ENCODE measurements at regions not wholly inside any gene's neighbourhood (a gene's known extent, or its start where the extent isn't known, plus 50 kb on each side); places are given as distances from the start of the nearest gene placed in this dataset.

- DNase-seq (no peak), ATAC-seq (no peak)
- ChIA-PET POLR2A (no interaction called here), CTCF (no interaction called here)
- no peaks in the 10 kb centered on the region for H3K9me3 Mint-ChIP-seq (ENCODE audit: insufficient read depth)
- H3K27ac Mint-ChIP-seq = no peak overlapping the region
- no peaks in the 10 kb centered on the region for H3K36me3 Mint-ChIP-seq (ENCODE audit: low read depth)
- no peaks in the 10 kb centered on the region for H3K27me3 Mint-ChIP-seq (ENCODE audit: low read depth)
- H3K4me1 Mint-ChIP-seq (ENCODE audit: low read depth) = no peaks in the 10 kb centered on the region
- H3K4me3 Mint-ChIP-seq = no peak overlapping the region
Observed at GRCh38 chr17:79155701-79156100, 81.1 kb downstream of the ENGASE start.

GRCh38 chr17:79154951-79155585, 80.4 kb downstream of the ENGASE start:
- DNase-seq = no peak
- no peaks in the 10 kb centered on the region for H3K4me1 Mint-ChIP-seq (ENCODE audit: low read depth)
- CTCF ChIA-PET = no interaction called here
- H3K27ac Mint-ChIP-seq = no peak overlapping the region
- H3K4me3 Mint-ChIP-seq = no peak overlapping the region
- no peaks in the 10 kb centered on the region for H3K27me3 Mint-ChIP-seq (ENCODE audit: low read depth)
- POLR2A ChIA-PET = no interaction called here
- no peaks in the 10 kb centered on the region for H3K9me3 Mint-ChIP-seq (ENCODE audit: insufficient read depth)
- H3K36me3 Mint-ChIP-seq (ENCODE audit: low read depth) = no peaks in the 10 kb centered on the region
- no peak for ATAC-seq

GRCh38 chr17:79154446-79154845, 79.8 kb downstream of the ENGASE start:
- ATAC-seq (no peak), DNase-seq (no peak)
- H3K4me1 Mint-ChIP-seq (ENCODE audit: low read depth) = no peaks in the 10 kb centered on the region
- no peaks in the 10 kb centered on the region for H3K36me3 Mint-ChIP-seq (ENCODE audit: low read depth)
- H3K27ac Mint-ChIP-seq = no peak overlapping the region
- no peaks in the 10 kb centered on the region for H3K9me3 Mint-ChIP-seq (ENCODE audit: insufficient read depth)
- H3K4me3 Mint-ChIP-seq = no peak overlapping the region
- CTCF ChIA-PET = no interaction called here
- POLR2A ChIA-PET = no interaction called here
- no peaks in the 10 kb centered on the region for H3K27me3 Mint-ChIP-seq (ENCODE audit: low read depth)

GRCh38 chr17:79153367-79154130, 78.9 kb downstream of the ENGASE start:
- H3K9me3 Mint-ChIP-seq (ENCODE audit: insufficient read depth) = no peaks in the 10 kb centered on the region
- no peaks in the 10 kb centered on the region for H3K36me3 Mint-ChIP-seq (ENCODE audit: low read depth)
- H3K4me1 Mint-ChIP-seq (ENCODE audit: low read depth) = no peaks in the 10 kb centered on the region
- H3K27ac Mint-ChIP-seq = no peak overlapping the region
- H3K27me3 Mint-ChIP-seq (ENCODE audit: low read depth) = no peaks in the 10 kb centered on the region
- POLR2A ChIA-PET = no interaction called here
- no peak overlapping the region for H3K4me3 Mint-ChIP-seq
- CTCF ChIA-PET = no interaction called here
- DNase-seq = no peak
- no peak for ATAC-seq

GRCh38 chr17:79152636-79153035, 78.0 kb downstream of the ENGASE start:
- no peak overlapping the region for H3K4me3 Mint-ChIP-seq
- no peak for ATAC-seq
- no peaks in the 10 kb centered on the region for H3K27me3 Mint-ChIP-seq (ENCODE audit: low read depth)
- H3K36me3 Mint-ChIP-seq (ENCODE audit: low read depth) = no peaks in the 10 kb centered on the region
- ChIA-PET CTCF (no interaction called here), POLR2A (no interaction called here)
- H3K4me1 Mint-ChIP-seq (ENCODE audit: low read depth) = no peaks in the 10 kb centered on the region
- no peak overlapping the region for H3K27ac Mint-ChIP-seq
- no peak for DNase-seq
- H3K9me3 Mint-ChIP-seq (ENCODE audit: insufficient read depth) = no peaks in the 10 kb centered on the region

GRCh38 chr17:79152110-79152509, 77.5 kb downstream of the ENGASE start:
- H3K9me3 Mint-ChIP-seq (ENCODE audit: insufficient read depth) = no peaks in the 10 kb centered on the region
- H3K4me1 Mint-ChIP-seq (ENCODE audit: low read depth) = no peaks in the 10 kb centered on the region
- no peaks in the 10 kb centered on the region for H3K36me3 Mint-ChIP-seq (ENCODE audit: low read depth)
- DNase-seq = no peak
- ChIA-PET POLR2A (no interaction called here), CTCF (no interaction called here)
- no peak overlapping the region for H3K27ac Mint-ChIP-seq
- no peak for ATAC-seq
- no peaks in the 10 kb centered on the region for H3K27me3 Mint-ChIP-seq (ENCODE audit: low read depth)
- no peak overlapping the region for H3K4me3 Mint-ChIP-seq

- no peaks in the 10 kb centered on the region for H3K9me3 Mint-ChIP-seq (ENCODE audit: insufficient read depth)
- no peaks in the 10 kb centered on the region for H3K36me3 Mint-ChIP-seq (ENCODE audit: low read depth)
- H3K4me3 Mint-ChIP-seq = no peak overlapping the region
- H3K4me1 Mint-ChIP-seq (ENCODE audit: low read depth) = no peaks in the 10 kb centered on the region
- CTCF ChIA-PET = no interaction called here
- DNase-seq (no peak), ATAC-seq (no peak)
- no peaks in the 10 kb centered on the region for H3K27me3 Mint-ChIP-seq (ENCODE audit: low read depth)
- POLR2A ChIA-PET = no interaction called here
- no peak overlapping the region for H3K27ac Mint-ChIP-seq
Observed at GRCh38 chr17:79150799-79151198, 76.2 kb downstream of the ENGASE start.

- H3K9me3 Mint-ChIP-seq (ENCODE audit: insufficient read depth) = no peaks in the 10 kb centered on the region
- ATAC-seq (no peak), DNase-seq (no peak)
- H3K36me3 Mint-ChIP-seq (ENCODE audit: low read depth) = no peaks in the 10 kb centered on the region
- ChIA-PET CTCF (no interaction called here), POLR2A (no interaction called here)
- no peak overlapping the region for H3K4me3 Mint-ChIP-seq
- no peak overlapping the region for H3K27ac Mint-ChIP-seq
- H3K4me1 Mint-ChIP-seq (ENCODE audit: low read depth) = no peaks in the 10 kb centered on the region
- H3K27me3 Mint-ChIP-seq (ENCODE audit: low read depth) = no peaks in the 10 kb centered on the region
Observed at GRCh38 chr17:79150035-79150733, 75.6 kb downstream of the ENGASE start.

GRCh38 chr17:79148584-79148983, 74.0 kb downstream of the ENGASE start:
- Mint-ChIP-seq H3K27ac (no peak overlapping the region), H3K9me3 (ENCODE audit: insufficient read depth) (no peaks in the 10 kb centered on the region), H3K4me3 (no peak overlapping the region), H3K36me3 (ENCODE audit: low read depth) (no peaks in the 10 kb centered on the region), H3K27me3 (ENCODE audit: low read depth) (no peaks in the 10 kb centered on the region), H3K4me1 (ENCODE audit: low read depth) (no peaks in the 10 kb centered on the region)
- no peak for DNase-seq
- CTCF ChIA-PET = no interaction called here
- POLR2A ChIA-PET = no interaction called here
- no peak for ATAC-seq

- no peak overlapping the region for H3K27ac Mint-ChIP-seq
- no peaks in the 10 kb centered on the region for H3K36me3 Mint-ChIP-seq (ENCODE audit: low read depth)
- no peaks in the 10 kb centered on the region for H3K9me3 Mint-ChIP-seq (ENCODE audit: insufficient read depth)
- ChIA-PET CTCF (no interaction called here), POLR2A (no interaction called here)
- no peak overlapping the region for H3K4me3 Mint-ChIP-seq
- ATAC-seq = no peak
- no peak for DNase-seq
- H3K27me3 Mint-ChIP-seq (ENCODE audit: low read depth) = no peaks in the 10 kb centered on the region
- no peaks in the 10 kb centered on the region for H3K4me1 Mint-ChIP-seq (ENCODE audit: low read depth)
Observed at GRCh38 chr17:79147746-79148506, 73.3 kb downstream of the ENGASE start.

- H3K4me1 Mint-ChIP-seq (ENCODE audit: low read depth) = no peaks in the 10 kb centered on the region
- H3K36me3 Mint-ChIP-seq (ENCODE audit: low read depth) = no peaks in the 10 kb centered on the region
- ChIA-PET CTCF (no interaction called here), POLR2A (no interaction called here)
- no peaks in the 10 kb centered on the region for H3K9me3 Mint-ChIP-seq (ENCODE audit: insufficient read depth)
- no peak for ATAC-seq
- no peak for DNase-seq
- H3K27me3 Mint-ChIP-seq (ENCODE audit: low read depth) = no peaks in the 10 kb centered on the region
- no peak overlapping the region for H3K27ac Mint-ChIP-seq
- H3K4me3 Mint-ChIP-seq = no peak overlapping the region
Observed at GRCh38 chr17:79146562-79146961, 71.9 kb downstream of the ENGASE start.

GRCh38 chr17:79145548-79145947, 70.9 kb downstream of the ENGASE start:
- Mint-ChIP-seq H3K9me3 (ENCODE audit: insufficient read depth) (no peaks in the 10 kb centered on the region), H3K27me3 (ENCODE audit: low read depth) (no peaks in the 10 kb centered on the region), H3K27ac (no peak overlapping the region), H3K4me1 (ENCODE audit: low read depth) (no peaks in the 10 kb centered on the region), H3K36me3 (ENCODE audit: low read depth) (no peaks in the 10 kb centered on the region), H3K4me3 (no peak overlapping the region)
- CTCF ChIA-PET = no interaction called here
- POLR2A ChIA-PET = no interaction called here
- no peak for ATAC-seq
- DNase-seq = no peak

Data from activated CD8-positive, alpha-beta T cell treated with anti-CD3 and anti-CD28 coated beads, Interleukin-2, amount 10 ng/mL, durations not matched to agents 7 days and 5 days (primary cell).